ENCODE measurements at regions not wholly inside any gene's neighbourhood (a gene's known extent, or its start where the extent isn't known, plus 50 kb on each side); places are given as distances from the start of the nearest gene placed in this dataset.

DNA sequence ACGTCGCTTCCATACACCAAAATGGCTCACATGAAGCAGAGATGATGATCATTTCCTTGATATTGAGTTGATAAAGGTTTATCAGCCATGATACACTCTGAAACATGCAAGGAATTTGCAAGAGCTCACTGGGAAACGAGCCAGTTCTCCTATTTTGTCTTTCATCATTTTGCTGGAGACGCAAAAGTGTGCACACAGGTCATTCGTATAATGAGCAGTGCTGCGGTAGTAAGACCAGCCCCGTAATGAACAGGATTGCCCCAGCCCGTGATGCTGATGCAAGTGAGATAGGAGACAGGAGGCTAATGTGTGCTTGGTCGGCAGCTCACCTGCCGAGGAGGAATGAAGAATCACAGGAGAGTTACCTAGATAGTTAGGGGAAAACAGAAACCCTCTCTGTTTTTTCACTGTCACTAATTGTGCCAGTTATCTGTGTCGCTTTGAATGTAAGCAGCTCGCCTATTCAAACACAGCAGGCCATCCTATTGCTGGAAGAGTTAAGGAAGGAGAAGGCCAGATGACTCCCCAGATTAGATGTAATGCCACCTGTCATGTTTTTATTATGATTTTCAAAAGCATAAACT, 391.8 kb downstream of the SAMD5 start:
- FAIRE-seq (no peak), DNase-seq (ENCODE audit: insufficient read length, low spot score) (no peak)

DNA sequence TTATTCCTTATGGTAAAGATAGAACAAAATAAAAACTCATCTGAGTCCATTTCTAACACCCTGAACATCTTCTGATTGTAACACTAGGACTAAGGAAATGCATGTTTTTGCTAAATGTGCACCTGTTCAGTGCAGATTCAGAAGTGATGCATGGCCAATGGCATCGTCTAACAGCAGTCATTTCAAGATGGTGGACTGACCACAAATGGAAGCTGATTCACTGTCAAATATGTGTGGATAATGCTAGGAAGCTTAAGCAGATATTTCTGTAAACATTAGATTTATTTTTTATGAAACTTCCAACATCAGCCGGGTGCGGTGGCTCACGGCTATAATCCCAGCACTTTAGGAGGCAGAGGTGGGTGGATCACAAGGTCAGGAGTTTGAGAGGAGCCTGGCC, 394.8 kb downstream of the SAMD5 start:
- DNase-seq (ENCODE audit: insufficient read length, low spot score) = no peak
- FAIRE-seq = no peak

GRCh38 chr6:147903931-147904330, 395.4 kb downstream of the SAMD5 start:
- no peak for FAIRE-seq
- DNase-seq (ENCODE audit: insufficient read length, low spot score) = no peak

GRCh38 chr6:147904416-147904815, 395.9 kb downstream of the SAMD5 start:
- no peak for FAIRE-seq
- no peak for DNase-seq (ENCODE audit: insufficient read length, low spot score)

GRCh38 chr6:147905711-147906110, 397.2 kb downstream of the SAMD5 start:
- DNase-seq (ENCODE audit: insufficient read length, low spot score) = no peak
- FAIRE-seq = no peak

GRCh38 chr6:147906361-147906760, 397.9 kb downstream of the SAMD5 start:
- no peak for DNase-seq (ENCODE audit: insufficient read length, low spot score)
- no peak for FAIRE-seq

GRCh38 chr6:147909640-147910039, 401.1 kb downstream of the SAMD5 start:
- FAIRE-seq = no peak
- no peak for DNase-seq (ENCODE audit: insufficient read length, low spot score)

DNA sequence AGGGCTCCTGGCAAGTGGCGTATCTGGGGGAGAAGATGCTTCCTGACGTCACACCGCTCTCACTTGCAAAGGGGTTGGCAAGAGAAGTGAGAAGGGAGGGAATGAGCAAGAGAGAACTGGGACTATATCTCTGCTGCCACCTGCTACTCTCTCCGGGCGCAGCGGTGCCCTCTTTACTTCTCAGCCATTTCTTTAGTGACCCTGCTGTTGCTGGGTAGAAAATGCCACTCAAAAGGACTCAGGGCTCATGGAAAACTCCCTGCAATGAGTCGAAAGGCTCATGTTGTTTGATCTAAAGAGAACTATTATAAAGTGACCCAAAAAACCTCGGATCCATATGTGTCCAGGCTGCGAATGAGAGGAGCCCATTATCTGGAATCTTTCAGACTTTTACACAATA, 401.8 kb downstream of the SAMD5 start:
- FAIRE-seq = no peak
- no peak for DNase-seq (ENCODE audit: insufficient read length, low spot score)

DNA sequence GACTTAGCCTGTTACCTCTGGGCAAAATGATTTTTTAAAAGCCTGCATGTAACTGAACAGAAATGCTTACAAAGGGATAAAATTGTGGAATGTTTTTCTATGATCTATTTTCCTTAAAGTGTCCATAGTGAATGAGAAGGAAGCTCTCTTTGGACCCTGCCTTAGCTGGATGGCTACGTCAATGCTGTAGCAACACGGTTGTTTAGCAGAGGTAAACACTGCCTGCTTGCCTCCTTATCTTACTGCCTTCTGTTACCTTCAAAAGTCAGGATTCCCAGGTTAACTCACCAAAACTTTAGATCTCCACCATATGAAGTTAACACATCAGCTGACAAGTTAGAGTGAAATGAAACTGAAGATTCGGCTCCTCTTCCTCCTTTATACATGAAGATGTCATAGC, 402.6 kb downstream of the SAMD5 start:
- no peak for FAIRE-seq
- DNase-seq (ENCODE audit: insufficient read length, low spot score) = no peak

DNA sequence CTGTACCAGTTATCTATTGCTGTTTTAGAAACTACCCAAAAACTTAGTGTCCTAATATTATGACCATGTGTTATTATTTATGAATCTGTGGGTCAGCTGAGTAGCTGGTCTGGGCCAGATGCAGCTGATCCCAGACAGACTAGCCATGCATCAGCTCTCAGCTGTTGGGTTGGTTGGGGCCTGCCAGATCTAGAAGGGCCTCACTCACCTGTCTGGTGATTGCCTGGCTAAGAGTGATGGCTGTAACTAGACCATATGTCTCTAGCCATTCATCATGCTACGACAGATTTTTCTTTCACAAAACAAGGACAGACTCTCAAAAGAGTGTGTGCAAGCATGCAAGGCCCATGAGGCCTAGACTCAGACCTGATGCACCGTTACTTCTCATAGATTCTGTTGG, 403.2 kb downstream of the SAMD5 start:
- no peak for DNase-seq (ENCODE audit: insufficient read length, low spot score)
- no peak for FAIRE-seq

GRCh38 chr6:147922799-147923198, 414.3 kb downstream of the SAMD5 start:
- FAIRE-seq (no peak), DNase-seq (ENCODE audit: insufficient read length, low spot score) (no peak)

DNA sequence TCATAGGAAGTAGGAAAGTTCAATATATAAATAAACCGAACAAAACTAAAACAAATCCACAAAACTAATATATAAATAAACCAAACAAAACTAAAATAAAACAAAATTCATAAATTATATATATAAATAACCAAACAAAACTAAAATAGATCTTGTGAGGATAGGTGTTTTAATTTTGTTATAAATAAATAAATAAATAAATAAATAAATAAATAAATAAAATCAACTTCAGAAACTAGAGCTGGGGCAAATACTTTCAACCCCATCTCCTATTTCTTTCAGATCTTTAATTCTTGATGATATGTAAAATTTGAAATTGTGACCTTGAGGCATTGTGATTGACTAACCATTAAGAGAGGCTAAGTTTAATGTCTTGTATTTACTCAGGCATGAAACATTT, 416.1 kb downstream of the SAMD5 start:
- DNase-seq (ENCODE audit: insufficient read length, low spot score) (no peak), FAIRE-seq (no peak)

- DNase-seq (ENCODE audit: insufficient read length, low spot score) = no peak
- FAIRE-seq = no peak
Observed at GRCh38 chr6:147925826-147926225, 416.8 kb upstream of the SASH1 start.

DNA sequence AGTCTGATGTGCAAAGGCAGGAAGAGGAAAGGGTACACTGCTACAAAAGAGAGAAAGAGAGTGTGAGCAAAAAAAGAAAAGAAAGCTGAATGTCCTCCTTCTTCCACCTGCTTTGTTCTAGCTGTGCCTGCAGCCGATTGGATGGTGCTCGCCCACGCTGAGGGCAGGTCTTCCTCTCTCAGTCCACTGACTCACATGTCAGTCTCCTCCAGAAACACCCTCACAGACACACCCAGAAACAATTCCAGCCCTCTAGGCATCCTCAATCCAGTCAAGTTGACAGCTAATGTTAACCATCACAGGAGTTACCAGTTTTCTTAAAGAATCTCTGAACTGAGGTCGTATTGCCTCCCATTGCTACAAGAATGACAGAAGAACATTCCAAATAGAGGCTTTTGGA, 411.9 kb upstream of the SASH1 start:
- FAIRE-seq (no peak), DNase-seq (ENCODE audit: insufficient read length, low spot score) (no peak)

GRCh38 chr6:147933224-147933623, 409.4 kb upstream of the SASH1 start:
- FAIRE-seq (no peak), DNase-seq (ENCODE audit: insufficient read length, low spot score) (no peak)

GRCh38 chr6:147935656-147936055, 407.0 kb upstream of the SASH1 start:
- FAIRE-seq = no peak

DNA sequence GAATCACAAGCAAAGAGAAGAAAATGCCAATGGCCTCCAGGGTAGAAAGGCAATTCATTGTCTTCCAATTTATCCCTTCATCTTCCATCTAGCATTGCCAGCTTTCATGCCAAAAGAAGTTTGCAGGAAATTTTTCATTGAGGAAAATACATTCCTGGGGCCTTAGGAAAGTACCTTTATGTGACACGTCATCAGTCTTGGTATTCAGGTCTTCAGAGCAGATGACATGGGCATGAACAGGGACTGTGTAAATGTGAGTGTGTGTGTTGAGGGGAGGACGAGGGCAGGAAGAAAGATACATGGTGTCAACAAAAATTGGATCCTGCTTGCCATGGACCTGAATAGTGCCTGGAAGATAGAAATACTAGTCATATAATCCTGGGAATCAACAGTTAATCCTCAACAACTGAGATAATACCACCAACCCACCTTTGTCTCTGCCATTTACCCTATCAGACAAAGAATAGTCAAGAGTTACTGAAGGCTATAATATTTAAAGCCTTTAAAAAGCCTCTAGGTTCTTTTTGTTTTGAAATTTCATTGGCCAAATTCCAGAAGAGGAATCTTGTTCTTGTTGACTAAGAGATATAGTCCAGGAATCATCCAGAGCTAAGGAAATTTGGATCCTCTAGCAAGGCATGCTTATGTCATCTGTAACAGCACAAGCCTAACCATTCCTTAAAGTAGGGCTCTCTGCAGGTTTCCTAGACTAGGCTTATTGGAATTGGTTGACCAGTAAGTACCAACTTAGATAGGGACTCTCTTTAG, 405.8 kb upstream of the SASH1 start:
- DNase-seq (ENCODE audit: insufficient read length, low spot score) = no peak
- no peak for FAIRE-seq

More at GRCh38 chr6:147935656-147936055, 407.0 kb upstream of the SASH1 start:
- DNase-seq (ENCODE audit: insufficient read length, low spot score) = no peak

DNA sequence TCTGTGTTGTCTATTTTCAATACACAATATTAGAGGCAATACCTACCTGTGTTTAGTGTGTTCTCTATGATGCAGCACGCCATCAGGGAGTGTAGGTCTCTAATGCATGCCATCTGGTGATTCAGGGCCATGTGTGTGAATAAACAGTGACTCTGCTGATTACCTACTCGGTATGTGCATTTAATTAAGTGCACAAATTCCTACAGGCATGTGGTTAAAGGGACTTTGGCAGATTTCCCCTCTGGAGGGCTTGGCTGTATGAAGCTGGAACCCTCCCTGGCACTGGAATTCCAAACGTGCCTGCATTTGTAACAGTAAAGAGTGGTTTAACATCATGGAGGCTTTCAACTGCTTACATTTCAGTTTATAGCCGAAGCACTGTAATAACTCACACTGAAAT, 401.5 kb upstream of the SASH1 start:
- no peak for DNase-seq (ENCODE audit: insufficient read length, low spot score)

GRCh38 chr6:147942363-147942762, 400.3 kb upstream of the SASH1 start:
- DNase-seq (ENCODE audit: insufficient read length, low spot score) (no peak), FAIRE-seq (no peak)

More for the DNA sequence above, 401.5 kb upstream of the SASH1 start:
- FAIRE-seq = no peak

DNA sequence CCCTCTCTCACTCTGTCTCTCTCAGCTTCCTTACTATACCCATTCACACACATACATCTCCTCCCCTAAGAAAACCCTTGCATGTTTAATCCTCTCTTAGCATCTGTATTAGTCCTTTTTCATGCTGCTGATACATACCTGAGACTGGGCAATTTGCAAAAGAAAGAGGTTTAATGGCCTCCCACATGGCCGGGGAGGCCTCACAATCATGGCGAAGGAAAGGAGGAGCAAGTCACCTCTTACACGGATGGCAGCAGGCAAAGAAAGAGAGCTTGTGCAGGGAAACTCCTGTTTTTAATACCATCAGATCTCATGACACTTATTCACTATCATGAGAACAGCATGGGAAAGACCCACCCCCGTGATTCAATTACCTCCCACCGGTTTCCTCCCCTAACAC, 398.5 kb upstream of the SASH1 start:
- FAIRE-seq = no peak
- no peak for DNase-seq (ENCODE audit: insufficient read length, low spot score)

DNA sequence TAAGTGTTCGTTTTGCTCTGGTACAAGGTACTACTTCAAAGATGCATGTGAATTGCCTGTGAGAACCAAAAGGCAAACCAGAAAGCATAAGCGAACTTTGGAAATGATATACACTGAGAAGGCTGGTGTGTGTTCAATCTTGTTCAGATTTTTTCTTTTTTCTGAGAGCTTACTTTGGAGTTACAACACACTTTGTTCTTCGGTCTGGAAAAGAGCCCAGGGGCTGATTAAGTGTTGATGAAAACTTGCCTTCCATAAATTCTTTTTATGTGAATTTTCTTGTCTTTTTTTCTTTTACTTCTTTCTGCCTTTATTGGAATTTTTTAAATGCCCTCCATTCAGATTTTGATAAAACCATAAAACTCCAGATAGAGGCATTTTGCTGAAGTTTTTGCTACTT, 395.1 kb upstream of the SASH1 start:
- DNase-seq (ENCODE audit: insufficient read length, low spot score) (no peak), FAIRE-seq (no peak)

- DNase-seq (ENCODE audit: insufficient read length, low spot score) (no peak), FAIRE-seq (no peak)
Observed at GRCh38 chr6:147949981-147950622, 392.5 kb upstream of the SASH1 start.
